H7 (cell line): ENCODE measurements at regions not wholly inside any gene's neighbourhood (a gene's known extent, or its start where the extent isn't known, plus 50 kb on each side); places are given as distances from the start of the nearest gene placed in this dataset.
"Not testable (repeated sequence)": the region's sequence is repeated elsewhere in the genome, so short reads cannot be mapped to it uniquely, and the experiment has no call there.

Source experiments
- DNase-seq: peaks from one replicate; pipeline ENCODE4 v3.0.0; 2012
- H3K27me3 ChIP-seq: 2 replicates; pipeline ENCODE4 v1.6.0; 2011; ENCODE audit warnings: mild to moderate bottlenecking, low read length; ENCODE audit not compliant: control insufficient read depth, insufficient read depth
- H3K36me3 ChIP-seq: replicated peaks from 2 replicates; pipeline ENCODE4 v1.5.1; 2011; ENCODE audit warnings: low read length; ENCODE audit not compliant: control insufficient read depth, insufficient read depth
- H3K4me3 ChIP-seq: 2 replicates; pipeline ENCODE4 v1.5.1; 2011; ENCODE audit warnings: low read depth, mild to moderate bottlenecking, control low read depth, low read length, moderate library complexity; ENCODE audit not compliant: insufficient read depth

GRCh38 chr1:199821029-199821779 is 206.3 kb upstream of the NR5A2 start:
- Histone ChIP-seq H3K27me3 (no peaks in the 10 kb centered on the region), H3K36me3 (no peaks in the 10 kb centered on the region), H3K4me3 (no peak overlapping the region)
- DNase-seq, result no peak

GRCh38 chr1:199832451-199832850 is 195.1 kb upstream of the NR5A2 start:
- Histone ChIP-seq H3K4me3 (no peak overlapping the region), H3K36me3 (no peaks in the 10 kb centered on the region), H3K27me3 (no peaks in the 10 kb centered on the region)
- no peak for DNase-seq

GRCh38 chr1:199834711-199835110 is 192.8 kb upstream of the NR5A2 start:
- Histone ChIP-seq H3K27me3 (no peaks in the 10 kb centered on the region), H3K4me3 (no peak overlapping the region), H3K36me3 (no peaks in the 10 kb centered on the region)
- no peak for DNase-seq

GRCh38 chr1:199836430-199836829 is 191.1 kb upstream of the NR5A2 start:
- no peak for DNase-seq
- Histone ChIP-seq H3K36me3 (no peaks in the 10 kb centered on the region), H3K4me3 (no peak overlapping the region), H3K27me3 (no peaks in the 10 kb centered on the region)

GRCh38 chr1:199837321-199837720 is 190.2 kb upstream of the NR5A2 start:
- Histone ChIP-seq H3K27me3 (no peaks in the 10 kb centered on the region), H3K36me3 (no peaks in the 10 kb centered on the region), H3K4me3 (no peak overlapping the region)
- DNase-seq, result no peak

GRCh38 chr1:199839608-199840007 is 187.9 kb upstream of the NR5A2 start:
- not testable (repeated sequence) for H3K4me3 ChIP-seq, H3K27me3 ChIP-seq, DNase-seq, H3K36me3 ChIP-seq

GRCh38 chr1:199843096-199843495 is 184.4 kb upstream of the NR5A2 start:
- not testable (repeated sequence) for H3K4me3 ChIP-seq, H3K36me3 ChIP-seq, DNase-seq, H3K27me3 ChIP-seq

- Histone ChIP-seq H3K27me3 (no peaks in the 10 kb centered on the region), H3K36me3 (no peaks in the 10 kb centered on the region), H3K4me3 (no peak overlapping the region)
- no peak for DNase-seq
Measured at GRCh38 chr1:199843861-199844260, 183.6 kb upstream of the NR5A2 start.

GRCh38 chr1:199847021-199847420 is 180.5 kb upstream of the NR5A2 start:
- Histone ChIP-seq H3K27me3 (no peaks in the 10 kb centered on the region), H3K4me3 (no peak overlapping the region), H3K36me3 (no peaks in the 10 kb centered on the region)
- no peak for DNase-seq

GRCh38 chr1:199851439-199852140 is 175.9 kb upstream of the NR5A2 start:
- DNase-seq, result no peak
- Histone ChIP-seq H3K27me3 (no peaks in the 10 kb centered on the region), H3K4me3 (no peak overlapping the region), H3K36me3 (no peaks in the 10 kb centered on the region)

GRCh38 chr1:199854686-199855321 is 172.7 kb upstream of the NR5A2 start:
- no peak for DNase-seq
- no peak overlapping the region for H3K4me3 ChIP-seq
- H3K27me3 ChIP-seq, result no peaks in the 10 kb centered on the region
- no peaks in the 10 kb centered on the region for H3K36me3 ChIP-seq

- no peak overlapping the region for H3K4me3 ChIP-seq
- no peaks in the 10 kb centered on the region for H3K27me3 ChIP-seq
- DNase-seq, result no peak
Measured at GRCh38 chr1:199855580-199855979, 171.9 kb upstream of the NR5A2 start.

GRCh38 chr1:199856216-199856780 is 171.2 kb upstream of the NR5A2 start:
- H3K4me3 ChIP-seq, result no peak overlapping the region
- no peaks in the 10 kb centered on the region for H3K36me3 ChIP-seq
- DNase-seq, result no peak
- H3K27me3 ChIP-seq, result no peaks in the 10 kb centered on the region

More at GRCh38 chr1:199855580-199855979, 171.9 kb upstream of the NR5A2 start:
- H3K36me3 ChIP-seq, result no peaks in the 10 kb centered on the region

GRCh38 chr1:199857108-199857507 is 170.4 kb upstream of the NR5A2 start:
- Histone ChIP-seq H3K4me3 (no peak overlapping the region), H3K27me3 (no peaks in the 10 kb centered on the region), H3K36me3 (no peaks in the 10 kb centered on the region)
- DNase-seq, result no peak

- Histone ChIP-seq H3K27me3 (no peaks in the 10 kb centered on the region), H3K4me3 (no peak overlapping the region), H3K36me3 (no peaks in the 10 kb centered on the region)
- no peak for DNase-seq
Measured at GRCh38 chr1:199857516-199857915, 170.0 kb upstream of the NR5A2 start.
